DMS 273 treated with DMSO at 0.1 percent for 48 hours (cell line): ENCODE measurements at regions not wholly inside any gene's neighbourhood (a gene's known extent, or its start where the extent isn't known, plus 50 kb on each side); places are given as distances from the start of the nearest gene placed in this dataset.
"Not testable (repeated sequence)": the region's sequence is repeated elsewhere in the genome, so short reads cannot be mapped to it uniquely, and the experiment has no call there.

Experiments
- DNase-seq: peaks from one replicate; lab custom pipeline; 2025; lab: John Stamatoyannopoulos, UW

GRCh38 chr17:6255322-6255721, 179.6 kb downstream of the AIPL1 start:
- DNase-seq: no peak

GRCh38 chr17:6254036-6254435, 180.9 kb downstream of the AIPL1 start:
- DNase-seq: no peak

DNA sequence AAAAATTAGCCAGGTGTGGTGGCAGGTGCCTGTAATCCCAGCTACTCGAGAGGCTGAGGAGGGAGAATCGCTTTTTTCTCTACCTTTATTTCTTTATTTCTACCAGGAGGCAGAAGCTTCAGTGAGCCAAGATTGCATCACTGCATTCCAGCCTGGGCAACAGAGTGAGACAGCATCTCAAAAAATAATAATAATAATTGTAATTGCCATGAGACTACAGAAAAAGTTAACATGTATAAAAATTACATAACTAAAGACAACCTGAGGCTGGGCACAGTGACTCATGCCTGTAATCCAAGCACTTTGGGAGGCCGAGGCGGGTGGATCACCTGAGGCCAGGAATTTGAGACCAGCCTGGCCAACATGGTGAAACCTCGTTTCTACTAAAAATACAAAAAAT, 181.5 kb downstream of the WSCD1 start:
- DNase-seq: not testable (repeated sequence)

GRCh38 chr17:6249732-6250131, 179.6 kb downstream of the WSCD1 start:
- no peak for DNase-seq

- no peak for DNase-seq
Observed at GRCh38 chr17:6248061-6248460, 177.9 kb downstream of the WSCD1 start.

DNA sequence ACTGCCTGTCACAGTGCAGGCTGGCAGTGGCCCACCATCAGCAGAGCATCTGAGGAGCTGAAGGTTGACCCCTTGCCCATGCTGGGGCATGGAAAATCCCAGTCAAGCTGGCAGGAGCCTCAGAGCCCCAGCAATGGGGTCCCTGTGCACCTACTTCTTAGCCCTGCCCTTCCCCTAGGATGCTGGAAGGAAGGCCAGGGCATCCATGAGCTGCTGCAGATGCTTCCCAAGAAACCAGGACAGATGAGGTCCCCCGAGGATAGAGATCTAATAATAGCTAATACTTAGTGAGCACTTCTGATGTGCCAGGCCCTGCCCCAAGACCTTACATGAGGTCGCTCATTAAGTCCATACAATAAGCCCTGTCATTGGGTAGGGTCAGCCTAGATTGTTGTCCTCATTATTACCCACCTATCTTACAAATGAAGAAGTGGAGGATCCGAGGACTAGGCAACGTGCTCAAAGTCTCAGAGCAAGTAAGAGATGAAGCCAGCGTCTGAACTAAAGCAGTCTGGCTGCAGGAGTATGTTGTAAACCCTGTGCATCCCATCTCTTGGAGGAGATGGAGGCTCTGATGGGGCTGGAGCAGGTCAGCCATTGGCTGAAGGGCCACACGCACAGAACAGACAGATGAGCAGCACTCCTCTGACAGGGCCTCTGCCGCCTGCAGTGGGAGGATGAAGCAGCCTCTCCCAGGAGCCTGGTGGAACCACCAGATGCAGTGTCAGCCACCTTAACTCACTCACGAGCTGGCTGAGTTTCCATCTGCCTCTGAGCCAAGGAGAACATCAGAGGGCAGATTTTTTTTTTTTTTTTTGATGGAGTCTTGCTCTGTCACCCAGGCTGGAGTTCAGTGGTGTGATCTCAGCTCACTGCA, 175.4 kb downstream of the WSCD1 start:
- DNase-seq: no peak

DNA sequence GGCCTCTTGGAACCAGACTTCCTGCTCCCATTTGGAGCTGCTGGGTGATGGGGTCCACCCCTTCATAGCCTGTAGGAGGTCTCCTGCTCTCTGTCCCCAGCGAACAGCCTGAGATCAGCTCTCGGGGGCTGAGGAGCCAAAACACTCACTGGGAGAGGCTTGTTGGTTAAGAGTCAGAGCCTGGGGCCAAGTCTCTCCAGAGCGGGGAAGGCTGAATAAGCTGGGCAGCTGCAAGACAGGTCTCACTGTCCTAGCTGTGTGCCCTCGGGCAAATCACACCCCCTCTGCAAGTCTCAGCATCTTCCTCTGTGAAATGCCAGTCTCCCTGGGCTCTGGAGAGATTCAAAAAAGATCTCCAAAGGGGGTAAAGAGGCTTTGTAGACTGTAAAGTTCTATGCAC, 174.6 kb downstream of the WSCD1 start:
- DNase-seq: no peak

DNA sequence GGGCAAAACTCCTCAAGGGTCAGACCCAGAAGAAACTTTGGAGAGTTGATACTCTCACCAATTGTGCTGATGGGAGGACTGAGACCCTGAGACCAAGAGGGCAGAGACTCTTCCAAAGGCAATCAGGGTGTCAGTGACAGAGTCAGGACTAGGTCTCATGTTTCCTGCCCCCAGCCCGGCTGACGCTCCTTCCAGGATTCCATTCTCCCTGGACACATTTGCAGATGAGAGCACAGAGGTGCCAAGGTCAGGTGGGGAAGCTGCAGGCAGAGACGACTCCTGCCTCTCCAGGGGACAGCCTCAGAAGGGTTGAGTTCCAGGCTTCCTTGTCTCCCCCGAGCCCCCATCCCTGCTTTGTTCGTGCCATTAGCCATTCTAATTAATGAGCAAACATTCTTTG, 174.1 kb downstream of the WSCD1 start:
- no peak for DNase-seq

DNA sequence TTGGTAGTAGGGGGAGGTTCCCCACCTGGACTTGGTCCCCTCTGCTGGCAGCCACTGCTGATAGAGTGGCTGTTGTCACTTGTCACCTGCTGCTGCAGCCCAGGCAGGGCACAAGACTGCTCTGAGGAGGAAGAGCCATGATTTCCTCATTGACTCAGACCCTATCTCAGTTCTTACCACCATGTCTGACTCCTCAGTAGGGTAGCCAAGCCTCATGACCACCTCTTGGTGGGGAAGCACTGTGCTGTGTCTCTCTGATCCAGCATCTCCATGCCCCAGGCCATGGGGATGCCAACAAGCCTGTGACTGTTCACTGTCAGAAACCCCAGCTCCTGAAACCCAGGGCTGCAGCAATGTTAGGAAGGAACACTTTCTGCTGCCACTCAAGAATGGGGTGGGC, 173.0 kb downstream of the WSCD1 start:
- no peak for DNase-seq

DNA sequence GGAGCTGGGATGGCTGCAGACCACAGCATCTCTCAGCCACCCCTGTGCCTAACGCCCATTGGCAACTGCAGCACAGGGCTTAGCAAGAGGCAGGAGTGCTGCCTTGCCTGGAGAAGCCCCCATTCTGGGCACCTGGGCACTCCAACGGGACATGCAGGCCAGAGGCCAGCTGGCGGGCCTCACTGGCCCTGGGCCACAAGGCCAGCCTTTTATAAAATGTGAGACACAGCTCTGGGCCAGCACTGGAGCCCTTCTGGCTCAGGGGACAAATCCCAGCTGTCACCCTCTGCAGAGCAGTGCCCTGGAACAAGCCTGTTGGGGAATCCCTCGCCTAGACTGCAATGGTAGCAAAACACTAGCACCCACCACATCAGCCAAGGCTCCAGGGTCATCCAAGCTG, 171.8 kb downstream of the WSCD1 start:
- DNase-seq: no peak

DNA sequence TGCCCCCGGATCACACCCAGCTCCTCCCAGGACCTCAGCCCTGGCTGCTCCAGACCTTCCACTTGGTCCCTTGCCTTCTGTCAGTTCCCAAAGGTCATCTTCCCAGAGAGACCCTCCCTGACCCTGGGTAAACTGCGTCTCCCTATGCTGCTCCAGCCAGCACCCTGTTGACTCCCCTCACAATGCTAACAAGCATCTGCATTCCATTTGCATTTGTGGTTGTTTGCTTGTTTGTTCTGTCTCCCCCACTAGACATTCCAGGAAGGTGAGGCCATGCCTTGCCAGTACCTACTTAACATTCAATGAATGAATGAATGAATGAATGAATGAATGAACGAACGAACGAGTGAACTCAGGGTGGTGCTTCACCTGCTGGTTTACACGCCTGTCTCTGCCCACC, 171.2 kb downstream of the WSCD1 start:
- no peak for DNase-seq

GRCh38 chr17:6240601-6241000, 170.4 kb downstream of the WSCD1 start:
- no peak for DNase-seq

DNA sequence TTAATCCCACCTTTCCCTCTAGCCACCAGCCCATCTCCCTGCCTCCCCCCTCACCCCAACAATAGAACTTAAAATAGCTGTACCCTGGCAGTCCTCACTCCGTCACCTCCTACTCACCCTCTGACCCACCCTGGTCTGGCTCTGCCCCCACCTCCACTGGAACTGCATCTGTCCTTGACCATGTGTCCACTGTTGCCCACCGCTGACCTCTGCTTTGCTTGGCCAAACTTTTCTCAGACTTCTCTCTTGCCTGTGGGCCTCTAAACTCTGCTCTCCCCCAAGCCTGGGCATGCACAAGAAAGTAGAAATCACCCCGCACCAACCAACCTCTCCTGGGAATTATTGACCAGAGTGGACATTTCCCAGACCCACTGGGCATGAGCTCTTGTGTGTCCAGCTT, 169.8 kb downstream of the WSCD1 start:
- DNase-seq: no peak

GRCh38 chr17:6239241-6239798, 169.1 kb downstream of the WSCD1 start:
- DNase-seq: no peak

DNA sequence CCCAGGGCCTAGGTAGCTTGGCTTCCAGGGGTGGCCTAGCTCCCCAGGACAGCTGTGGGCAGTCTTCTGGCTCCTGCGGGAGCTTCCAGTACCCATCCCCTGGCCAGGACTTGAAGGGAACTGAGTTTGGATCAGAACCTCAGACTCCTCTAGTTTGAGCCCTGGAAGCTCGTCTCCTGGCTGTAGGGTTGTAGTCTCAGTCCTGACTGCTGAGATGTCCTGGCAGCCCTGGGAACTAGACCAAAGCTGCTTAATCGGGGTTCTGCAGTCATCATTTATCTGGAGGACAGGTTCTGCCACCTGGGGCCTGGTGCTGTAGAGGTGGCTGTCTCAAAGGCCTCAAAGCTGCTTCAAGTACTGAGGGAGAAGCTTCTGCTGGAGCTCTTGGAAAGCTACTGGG, 163.7 kb downstream of the WSCD1 start:
- no peak for DNase-seq

- no peak for DNase-seq
Observed at GRCh38 chr17:6233339-6233738, 163.2 kb downstream of the WSCD1 start.

- no peak for DNase-seq
Observed at GRCh38 chr17:6232732-6233101, 162.5 kb downstream of the WSCD1 start.

DNA sequence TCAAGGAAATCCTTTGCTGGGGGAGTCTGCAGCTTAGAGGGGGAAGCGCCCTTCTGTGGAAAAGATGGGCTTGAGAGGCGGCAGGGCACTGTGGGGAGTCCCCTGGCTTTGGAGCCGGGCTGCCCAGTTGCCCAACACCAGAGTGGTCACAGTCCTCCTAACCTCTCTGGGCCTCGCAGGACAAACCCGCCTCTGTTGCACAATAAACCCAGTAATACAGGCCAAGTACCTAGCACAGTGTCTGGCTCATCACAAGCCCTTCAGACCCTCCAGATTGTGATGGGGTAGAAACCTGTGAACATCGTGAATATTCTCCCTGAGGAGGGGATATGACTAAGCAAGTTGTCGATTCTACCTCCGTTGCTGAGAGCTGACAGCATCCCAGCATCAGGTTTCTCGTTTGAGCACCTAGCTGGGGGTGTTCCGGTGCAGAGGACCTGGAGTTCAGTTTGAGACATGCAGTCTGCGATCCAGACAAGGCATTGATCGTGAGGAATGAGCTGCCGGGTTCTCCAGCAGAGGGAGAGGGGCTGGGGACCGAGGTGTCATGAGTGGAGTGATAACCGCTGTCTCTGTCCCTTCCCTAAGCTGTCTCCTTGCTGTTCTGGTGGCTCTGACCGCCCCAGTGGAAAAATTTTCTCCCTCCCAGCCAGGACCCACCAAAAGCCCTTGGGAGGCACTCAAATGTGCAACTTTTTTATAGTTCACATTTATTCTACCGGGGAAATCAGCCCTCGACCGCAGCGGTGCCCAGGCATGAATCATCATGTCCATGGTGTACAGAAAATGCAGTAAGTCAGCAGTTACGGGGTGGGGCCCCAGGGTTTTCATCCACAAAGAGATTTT, 161.9 kb downstream of the WSCD1 start:
- no peak for DNase-seq

GRCh38 chr17:6231465-6231864, 161.3 kb downstream of the WSCD1 start:
- DNase-seq: no peak

DNA sequence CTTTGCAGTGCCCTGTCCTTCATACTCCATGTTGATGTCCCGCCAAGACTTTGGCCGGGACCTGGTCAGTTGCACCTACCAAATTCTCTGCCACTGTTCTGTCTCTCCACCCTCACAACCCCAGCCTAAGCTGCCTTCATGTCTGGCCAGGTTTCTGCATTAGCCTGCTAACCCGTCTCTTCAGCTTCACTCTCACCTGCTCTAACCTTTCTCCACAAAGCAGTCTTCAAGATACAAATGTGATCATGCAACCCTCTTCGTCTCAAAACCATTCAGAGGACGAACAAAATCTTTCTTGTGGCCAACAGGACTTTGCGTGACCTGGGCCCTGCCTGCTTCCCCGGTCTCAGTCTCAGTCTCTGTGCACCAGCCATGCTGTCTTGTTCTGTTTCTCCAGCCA, 148.2 kb downstream of the WSCD1 start:
- no peak for DNase-seq

GRCh38 chr17:6215071-6216035, 145.2 kb downstream of the WSCD1 start:
- DNase-seq: no peak

- DNase-seq: no peak
Observed at GRCh38 chr17:6213859-6214258, 143.7 kb downstream of the WSCD1 start.
